Gastrocnemius medialis (tissue), 4 donors: ENCODE measurements at regions not wholly inside any gene's neighbourhood (a gene's known extent, or its start where the extent isn't known, plus 50 kb on each side); places are given as distances from the start of the nearest gene placed in this dataset.

Experiments used
- ATAC-seq, 2 donors: fragments of 150-250 bp; one replicate each; pipeline ENCODE4 v1.9.1; 2016
- DNase-seq, 2 donors: peaks; one replicate each; pipeline ENCODE4 v3.0.0-alpha.2; 2019
- H3K27ac ChIP-seq, 4 donors: fragments of 200-600 bp; sonication (generic); 1 replicate in 1 of 4; 2 replicates in 3 of 4; pipeline ENCODE4 v1.5.1; 2016 to 2018; ENCODE audit warnings: mild to moderate bottlenecking in 2 of 4, moderate library complexity in 1 of 4
- H3K27me3 ChIP-seq, 3 donors: fragments of 200-600 bp; sonication (generic) in 2 of 3; 1 replicate in 1 of 3; 2 replicates in 2 of 3; pipeline versions ENCODE4 v1.5.1 to v1.6.0; 2016 to 2019; ENCODE audit warnings: mild to moderate bottlenecking in 1 of 3, moderate library complexity in 1 of 3
- H3K36me3 ChIP-seq, 2 donors: fragments of 200-600 bp; sonication (generic) in 1 of 2; one replicate each; pipeline ENCODE4 v1.5.1; 2017 to 2018
- H3K4me1 ChIP-seq, 2 donors: fragments of 200-600 bp; sonication (generic) in 1 of 2; one replicate each; pipeline ENCODE4 v1.5.1; 2016 to 2017; ENCODE audit warnings: mild to moderate bottlenecking in 2 of 2
- H3K4me3 ChIP-seq, 4 donors: fragments of 200-600 bp; sonication (generic) in 3 of 4; 1 replicate in 1 of 4; 2 replicates in 3 of 4; pipeline ENCODE4 v1.5.1; 2016 to 2019; ENCODE audit warnings: mild to moderate bottlenecking in 2 of 4
- H3K9me3 ChIP-seq, 3 donors: fragments of 200-600 bp; sonication (generic) in 2 of 3; 1 replicate in 1 of 3; 2 replicates in 2 of 3; pipeline ENCODE4 v1.5.1; 2016 to 2019
- CTCF ChIP-seq, 5 experiments: fragments of 450-650 bp in 3 of 5; fragments of 200-600 bp in 2 of 5; sonication (generic) in 2 of 5; IDR thresholded peaks in 4 of 5; conservative IDR thresholded peaks in 1 of 5; 1 replicate in 4 of 5; 2 replicates in 1 of 5; pipeline ENCODE4 v1.5.1; 2016 to 2019; ENCODE audit warnings: antibody characterized with exemption in 5 of 5, mild to moderate bottlenecking in 3 of 5, moderate library complexity in 3 of 5
- POLR2A ChIP-seq, 2 donors: fragments of 450-650 bp; IDR thresholded peaks; one replicate each; pipeline ENCODE4 v1.6.1; 2017; ENCODE audit warnings: antibody characterized with exemption in 2 of 2, mild to moderate bottlenecking in 2 of 2, moderate library complexity in 2 of 2
- in situ Hi-C, 4 donors: fragments of 200-750 bp; cut with MboI; loops; one replicate each; pipeline versions ENCODE4 v1.15.0 to v1.8.0; 2017; ENCODE audit warnings: low sequenced_read_pairs in 4 of 4
- intact Hi-C: fragments of 100-400 bp; cut with DNase I; formaldehyde crosslinking; loops from one replicate; pipeline ENCODE4 v1.15.1; 2023; ENCODE audit warnings: low total_unique reads

- TF ChIP-seq POLR2A (IDR thresholded peaks at IDR 0.05) = no peak
- no peak for TF ChIP-seq CTCF (IDR thresholded peaks at IDR 0.05 in 4 of 5, conservative IDR thresholded peaks at IDR 0.05 in 1 of 5)
- intact Hi-C loops = no loop called here
- H3K4me3 ChIP-seq = no peak overlapping the region
- in situ Hi-C loops = no loop called here
- H3K36me3 ChIP-seq = no peaks in the 10 kb centered on the region
- H3K4me1 ChIP-seq = no peaks in the 10 kb centered on the region
- ATAC-seq (no peak), DNase-seq (no peak)
- H3K27me3 ChIP-seq = no peaks in the 10 kb centered on the region
- no peak overlapping the region for H3K27ac ChIP-seq
- H3K9me3 ChIP-seq = no peaks in the 10 kb centered on the region
Observed at GRCh38 chr15:48059791-48060190, 61.0 kb upstream of the SLC24A5 start.

GRCh38 chr15:48060396-48060795 is 60.4 kb upstream of the SLC24A5 start:
- Histone ChIP-seq H3K36me3 (no peaks in the 10 kb centered on the region), H3K27me3 (no peaks in the 10 kb centered on the region), H3K4me1 (no peaks in the 10 kb centered on the region), H3K9me3 (no peaks in the 10 kb centered on the region), H3K4me3 (no peak overlapping the region), H3K27ac (no peak overlapping the region)
- DNase-seq (no peak), ATAC-seq (no peak)
- intact Hi-C loops (no loop called here), in situ Hi-C loops (no loop called here)
- TF ChIP-seq CTCF (IDR thresholded peaks at IDR 0.05 in 4 of 5, conservative IDR thresholded peaks at IDR 0.05 in 1 of 5) = no peak
- no peak for TF ChIP-seq POLR2A (IDR thresholded peaks at IDR 0.05)

GRCh38 chr15:48061605-48062004 is 59.2 kb upstream of the SLC24A5 start:
- Histone ChIP-seq H3K27ac (no peak overlapping the region), H3K4me3 (no peak overlapping the region), H3K36me3 (no peaks in the 10 kb centered on the region), H3K27me3 (no peaks in the 10 kb centered on the region), H3K9me3 (no peaks in the 10 kb centered on the region), H3K4me1 (no peaks in the 10 kb centered on the region)
- in situ Hi-C loops = no loop called here
- intact Hi-C loops = no loop called here
- ATAC-seq (no peak), DNase-seq (no peak)
- TF ChIP-seq CTCF (IDR thresholded peaks at IDR 0.05 in 4 of 5, conservative IDR thresholded peaks at IDR 0.05 in 1 of 5) = no peak
- no peak for TF ChIP-seq POLR2A (IDR thresholded peaks at IDR 0.05)

GRCh38 chr15:48062148-48062872 is 58.5 kb upstream of the SLC24A5 start:
- TF ChIP-seq POLR2A (IDR thresholded peaks at IDR 0.05) (no peak), CTCF (IDR thresholded peaks at IDR 0.05 in 4 of 5, conservative IDR thresholded peaks at IDR 0.05 in 1 of 5) (no peak)
- no peak overlapping the region for H3K4me3 ChIP-seq
- in situ Hi-C loops = no loop called here
- no peaks in the 10 kb centered on the region for H3K36me3 ChIP-seq
- no peaks in the 10 kb centered on the region for H3K9me3 ChIP-seq
- H3K27ac ChIP-seq = no peak overlapping the region
- ATAC-seq (no peak), DNase-seq (no peak)
- H3K27me3 ChIP-seq = no peaks in the 10 kb centered on the region
- intact Hi-C loops = no loop called here
- no peaks in the 10 kb centered on the region for H3K4me1 ChIP-seq
